A549 (cell line): ENCODE measurements at regions not wholly inside any gene's neighbourhood (a gene's known extent, or its start where the extent isn't known, plus 50 kb on each side); places are given as distances from the start of the nearest gene placed in this dataset.

ENCODE experiments used
- ATAC-seq, 2 experiments: fragments of 200-7000 bp in 1 of 2; fragments of >200 bp in 1 of 2; cut with Nextera tagmentation in 1 of 2; cut with Tn5 transposase in 1 of 2; 3 replicates each; pipeline versions ENCODE4 v1.8.0 to v1.9.1; 2018 to 2020; ENCODE audit warnings: mild to moderate bottlenecking in 1 of 2, moderate library complexity in 1 of 2
- CTCF ChIA-PET: fragments of 300-600 bp; sonication (Branson Sonifier 250); formaldehyde crosslinking; extraction: SDS; loops from one replicate; lab custom pipeline; 2021; ENCODE audit warnings: antibody characterized with exemption, inconsistent platforms; lab: Yijun Ruan, JAX
- POLR2A ChIA-PET: fragments of 350-600 bp; formaldehyde crosslinking; extraction: SDS; loops from one replicate; lab custom pipeline; 2021; ENCODE audit warnings: antibody characterized with exemption, inconsistent platforms; lab: Yijun Ruan, JAX
- DNase-seq, 2 experiments: peaks; one replicate each; pipeline versions ENCODE4 v3.0.0 to v3.0.0-alpha.2; 2011 to 2016; ENCODE audit warnings: low read depth in 1 of 2, low spot score in 1 of 2
- FAIRE-seq: peaks from 2 replicates; lab custom pipeline; 2011; peaks lifted over from hg19 to GRCh38; lab: Jason Lieb, UNC
- H3K27ac ChIP-seq, 2 experiments: fragments of >200 bp; sonication (Bioruptor Twin); formaldehyde crosslinking; 3 replicates each; pipeline ENCODE4 v1.5.1; 2016 to 2017
- H3K4me1 ChIP-seq: fragments of >200 bp; sonication (Bioruptor Twin); formaldehyde crosslinking; 3 replicates; pipeline ENCODE4 v1.6.1; 2016
- H3K4me2 ChIP-seq: fragments of >200 bp; sonication (Bioruptor Twin); formaldehyde crosslinking; 3 replicates; pipeline ENCODE4 v1.6.1; 2016
- H3K4me3 ChIP-seq: fragments of >200 bp; sonication (Bioruptor Twin); formaldehyde crosslinking; 3 replicates; pipeline ENCODE4 v1.5.1; 2016
- H3K9me3 ChIP-seq: fragments of >200 bp; sonication (Bioruptor Twin); formaldehyde crosslinking; 3 replicates; pipeline ENCODE4 v1.6.1; 2016
- BHLHE40 ChIP-seq: IDR thresholded peaks from 2 replicates; pipeline ENCODE4 v1.6.1; 2012; ENCODE audit warnings: low read depth, low read length, inconsistent platforms
- CEBPB ChIP-seq, 2 experiments: fragments of >200 bp in 1 of 2; sonication (Bioruptor Twin) in 1 of 2; formaldehyde crosslinking in 1 of 2; IDR thresholded peaks; 2 replicates each; pipeline ENCODE4 v1.6.1; 2012 to 2016
- FOXS1 ChIP-seq: fragments of 250-450 bp; sonication (Bioruptor Pico); IDR thresholded peaks from 2 replicates; pipeline ENCODE4 v1.5.0; 2020; ENCODE audit warnings: mild to moderate bottlenecking, moderate library complexity
- GATA3 ChIP-seq: IDR thresholded peaks from 2 replicates; pipeline ENCODE4 v1.6.1; 2012; ENCODE audit warnings: borderline replicate concordance
- HOXB5 ChIP-seq: fragments of 250-450 bp; sonication (Bioruptor Pico); IDR thresholded peaks from 2 replicates; pipeline ENCODE4 v1.5.0; 2020; ENCODE audit warnings: mild to moderate bottlenecking, moderate library complexity
- JUNB ChIP-seq: fragments of >200 bp; sonication (Bioruptor Twin); formaldehyde crosslinking; IDR thresholded peaks from 2 replicates; pipeline ENCODE4 v1.6.1; 2016
- KDM1A ChIP-seq: fragments of 200-600 bp; sonication (generic); IDR thresholded peaks from 2 replicates; pipeline ENCODE4 v1.6.1; 2016; ENCODE audit warnings: low read depth, mild to moderate bottlenecking
- MAFK ChIP-seq: fragments of 450-650 bp; IDR thresholded peaks from 2 replicates; pipeline ENCODE4 v1.6.1; 2014; ENCODE audit not compliant: partially characterized antibody
- MAX ChIP-seq: IDR thresholded peaks from 2 replicates; pipeline ENCODE4 v1.6.1; 2012
- NFE2L2 ChIP-seq: fragments of 150-350 bp; conservative IDR thresholded peaks from 2 replicates; pipeline ENCODE4 v1.6.1; 2014; ENCODE audit warnings: low read length
- NPAS2 ChIP-seq: fragments of 250-450 bp; sonication (Bioruptor Pico); IDR thresholded peaks from 2 replicates; pipeline ENCODE4 v1.8.0; 2022; ENCODE audit warnings: mild to moderate bottlenecking, moderate library complexity, borderline replicate concordance
- RAD21 ChIP-seq, 2 experiments: fragments of >200 bp in 1 of 2; sonication (Bioruptor Twin) in 1 of 2; formaldehyde crosslinking in 1 of 2; IDR thresholded peaks in 1 of 2; conservative IDR thresholded peaks in 1 of 2; 2 replicates in 1 of 2; 3 replicates in 1 of 2; pipeline ENCODE4 v1.6.1; 2012 to 2018; ENCODE audit warnings: inconsistent platforms in 1 of 2
- RARB ChIP-seq: fragments of 250-450 bp; sonication (Bioruptor Pico); IDR thresholded peaks from 2 replicates; pipeline ENCODE4 v1.8.0; 2021; ENCODE audit warnings: mild to moderate bottlenecking, moderate library complexity
- RFX5 ChIP-seq: fragments of 450-650 bp; IDR thresholded peaks from 2 replicates; pipeline ENCODE4 v1.7.1; 2014; ENCODE audit warnings: antibody characterized with exemption, mild to moderate bottlenecking, moderate library complexity
- ZC3H11A ChIP-seq: fragments of 450-650 bp; IDR thresholded peaks from 2 replicates; pipeline ENCODE4 v1.6.1; 2014; ENCODE audit warnings: antibody characterized with exemption, mild to moderate bottlenecking
- WGBS: methylation state at CpG from one replicate; pipeline ENCODE4 v1.1.6; 2017; ENCODE audit errors: missing lambda C conversion rate; 5-methylcytosine and 5-hydroxymethylcytosine counted together
- TF ChIP-seq, protein P1 (sequence below): IDR thresholded peaks from 2 replicates; pipeline ENCODE4 v1.6.1; 2012; ENCODE audit warnings: low read depth, borderline replicate concordance
- TF ChIP-seq, protein P2 (sequence below): IDR thresholded peaks from 2 replicates; pipeline ENCODE4 v1.6.1; 2012
- TF ChIP-seq, protein P3 (sequence below): fragments of >200 bp; sonication (Bioruptor Twin); formaldehyde crosslinking; IDR thresholded peaks from 2 replicates; pipeline ENCODE4 v1.6.1; 2016
- TF ChIP-seq, protein P4 (sequence below): fragments of >200 bp; sonication (Bioruptor Twin); formaldehyde crosslinking; IDR thresholded peaks from 3 replicates; pipeline ENCODE4 v1.5.1; 2016

DNA sequence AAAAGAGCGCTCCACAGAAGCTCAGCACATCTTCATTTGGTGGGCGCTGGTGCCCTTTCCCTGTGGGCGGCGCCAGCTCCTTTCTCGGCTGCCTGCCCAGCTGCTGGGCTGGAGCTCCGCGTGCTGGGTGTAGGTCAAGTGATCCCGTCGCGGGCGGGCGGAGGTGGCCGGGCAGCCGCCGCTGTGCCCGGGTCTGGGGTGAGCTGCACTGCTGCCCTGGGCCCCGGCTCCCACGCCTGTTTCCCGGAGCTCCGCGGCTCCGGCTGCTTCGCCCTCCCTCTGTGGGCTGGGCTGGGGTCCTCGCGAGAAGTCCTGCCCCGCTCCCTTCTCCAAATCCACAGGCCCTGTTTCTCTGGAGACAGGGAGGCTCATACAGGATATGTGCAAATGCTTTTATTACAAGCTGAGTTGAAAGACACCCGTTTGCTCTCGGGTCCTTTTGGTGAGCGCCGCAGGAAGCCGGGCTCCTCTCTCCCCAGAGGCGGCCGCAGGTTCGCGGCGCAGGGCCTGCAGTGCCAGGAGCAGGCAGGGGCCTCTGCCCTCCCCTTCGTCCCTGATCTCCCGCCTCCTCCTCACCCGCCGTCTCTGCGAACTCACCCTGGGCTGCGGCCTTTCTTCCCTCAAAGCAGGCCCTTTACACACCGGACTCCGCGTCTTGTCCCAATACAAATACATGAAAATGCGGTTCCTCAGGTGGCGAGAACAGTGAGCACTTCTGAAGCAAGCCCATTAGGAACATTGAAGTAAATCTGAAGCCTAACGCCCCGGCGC lies 67.8 kb upstream of the CAPRIN2 start (continued):
- TF ChIP-seq, protein P1, sequence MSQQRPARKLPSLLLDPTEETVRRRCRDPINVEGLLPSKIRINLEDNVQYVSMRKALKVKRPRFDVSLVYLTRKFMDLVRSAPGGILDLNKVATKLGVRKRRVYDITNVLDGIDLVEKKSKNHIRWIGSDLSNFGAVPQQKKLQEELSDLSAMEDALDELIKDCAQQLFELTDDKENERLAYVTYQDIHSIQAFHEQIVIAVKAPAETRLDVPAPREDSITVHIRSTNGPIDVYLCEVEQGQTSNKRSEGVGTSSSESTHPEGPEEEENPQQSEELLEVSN: peak; percentile 34; the same call in 1 of the 2 replicates
- TF ChIP-seq, all 56 proteins: peak for 5

DNA sequence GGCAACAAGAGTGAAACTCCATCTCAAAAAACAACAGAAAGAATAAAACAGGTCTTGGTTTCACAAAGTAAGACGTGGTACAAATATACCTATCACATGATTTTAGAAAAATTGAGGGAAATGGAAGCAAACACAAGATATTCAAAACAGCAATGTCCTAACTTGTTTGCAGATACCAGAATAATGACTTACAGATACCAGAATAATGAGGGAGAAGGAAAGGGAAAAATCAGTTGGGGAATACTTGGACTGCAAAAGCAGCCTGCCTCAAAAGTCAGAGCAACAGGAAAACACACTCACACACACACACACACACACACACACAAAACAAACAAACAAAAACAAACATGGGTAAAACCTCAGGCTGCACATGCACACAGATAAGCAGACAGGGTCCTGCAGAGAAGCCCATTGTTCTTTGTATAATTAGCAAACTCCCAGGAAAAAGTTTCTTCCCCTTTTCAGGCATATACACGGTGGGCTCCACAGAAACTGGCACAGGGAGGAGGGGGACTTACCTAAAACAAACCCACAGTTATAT lies 65.7 kb upstream of the CAPRIN2 start:
- no peaks in the 10 kb centered on the region for H3K9me3 ChIP-seq
- ChIA-PET CTCF (no interaction called here), POLR2A (no interaction called here)
- DNase-seq (no peak), FAIRE-seq (no peak)
- WGBS: 26% methylated on average over 2 of the region's 2 CpGs
- peaks cover 5% of the 10 kb centered on the region; the same call in 1 of the 3 replicates for H3K4me1 ChIP-seq
- TF ChIP-seq, protein P2, sequence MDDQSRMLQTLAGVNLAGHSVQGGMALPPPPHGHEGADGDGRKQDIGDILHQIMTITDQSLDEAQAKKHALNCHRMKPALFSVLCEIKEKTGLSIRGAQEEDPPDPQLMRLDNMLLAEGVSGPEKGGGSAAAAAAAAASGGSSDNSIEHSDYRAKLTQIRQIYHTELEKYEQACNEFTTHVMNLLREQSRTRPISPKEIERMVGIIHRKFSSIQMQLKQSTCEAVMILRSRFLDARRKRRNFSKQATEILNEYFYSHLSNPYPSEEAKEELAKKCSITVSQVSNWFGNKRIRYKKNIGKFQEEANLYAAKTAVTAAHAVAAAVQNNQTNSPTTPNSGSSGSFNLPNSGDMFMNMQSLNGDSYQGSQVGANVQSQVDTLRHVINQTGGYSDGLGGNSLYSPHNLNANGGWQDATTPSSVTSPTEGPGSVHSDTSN: no peak
- TF ChIP-seq GATA3: no peak
- TF ChIP-seq, all 56 proteins: peak for 0
- no peak overlapping the region for H3K4me3 ChIP-seq
- H3K27ac ChIP-seq: no peak overlapping the region
- H3K4me2 ChIP-seq: no peak overlapping the region
- ATAC-seq: no peak

GRCh38 chr12:30818562-30818961 lies 63.8 kb upstream of the CAPRIN2 start:
- ChIA-PET POLR2A (no interaction called here), CTCF (interaction anchor here (0.9 kb wide), 1 partner anchor 8 kb away, joined by 3 read pairs; no protein-coding TSS in a partner anchor)
- Histone ChIP-seq H3K4me1 (peaks cover 5% of the 10 kb centered on the region; the same call in 1 of the 3 replicates), H3K9me3 (no peaks in the 10 kb centered on the region), H3K4me3 (no peak overlapping the region), H3K27ac (no peak overlapping the region), H3K4me2 (no peak overlapping the region)
- DNase-seq: no peak
- TF ChIP-seq KDM1A (no peak), MAFK (no peak), NPAS2 (CRISPR knock-in tag) (no peak), ZC3H11A (no peak), NFE2L2 (no peak), MAX (no peak)
- 19% methylated on average over 1 of the region's 1 CpG for WGBS
- FAIRE-seq: no peak
- ATAC-seq: no peak

GRCh38 chr12:30816742-30817465 lies 62.2 kb upstream of the CAPRIN2 start:
- 69% methylated on average over 6 of the region's 6 CpGs for WGBS
- ChIA-PET POLR2A (no interaction called here), CTCF (interaction anchor here (0.6 to 1.3 kb wide), 2 partner anchors 10 to 279 kb away, joined by 3 to 5 read pairs; no protein-coding TSS in a partner anchor)
- DNase-seq (no peak), ATAC-seq (no peak), FAIRE-seq (no peak)
- no peak overlapping the region for H3K4me3 ChIP-seq
- H3K4me2 ChIP-seq: no peak overlapping the region
- H3K27ac ChIP-seq: no peak overlapping the region
- TF ChIP-seq HOXB5 (CRISPR knock-in tag) (no peak), JUNB (no peak), BHLHE40 (no peak), RAD21 (conservative IDR thresholded peaks at IDR 0.05 in 1 of 2, IDR thresholded peaks at IDR 0.05 in 1 of 2) (no peak), FOXS1 (CRISPR knock-in tag) (no peak), RARB (CRISPR knock-in tag) (no peak), KDM1A (no peak), CEBPB (IDR thresholded peaks at IDR 0.05) (no peak), RFX5 (no peak), GATA3 (no peak)
- TF ChIP-seq, protein P3, sequence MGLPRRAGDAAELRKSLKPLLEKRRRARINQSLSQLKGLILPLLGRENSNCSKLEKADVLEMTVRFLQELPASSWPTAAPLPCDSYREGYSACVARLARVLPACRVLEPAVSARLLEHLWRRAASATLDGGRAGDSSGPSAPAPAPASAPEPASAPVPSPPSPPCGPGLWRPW: no peak
- TF ChIP-seq, protein P4, sequence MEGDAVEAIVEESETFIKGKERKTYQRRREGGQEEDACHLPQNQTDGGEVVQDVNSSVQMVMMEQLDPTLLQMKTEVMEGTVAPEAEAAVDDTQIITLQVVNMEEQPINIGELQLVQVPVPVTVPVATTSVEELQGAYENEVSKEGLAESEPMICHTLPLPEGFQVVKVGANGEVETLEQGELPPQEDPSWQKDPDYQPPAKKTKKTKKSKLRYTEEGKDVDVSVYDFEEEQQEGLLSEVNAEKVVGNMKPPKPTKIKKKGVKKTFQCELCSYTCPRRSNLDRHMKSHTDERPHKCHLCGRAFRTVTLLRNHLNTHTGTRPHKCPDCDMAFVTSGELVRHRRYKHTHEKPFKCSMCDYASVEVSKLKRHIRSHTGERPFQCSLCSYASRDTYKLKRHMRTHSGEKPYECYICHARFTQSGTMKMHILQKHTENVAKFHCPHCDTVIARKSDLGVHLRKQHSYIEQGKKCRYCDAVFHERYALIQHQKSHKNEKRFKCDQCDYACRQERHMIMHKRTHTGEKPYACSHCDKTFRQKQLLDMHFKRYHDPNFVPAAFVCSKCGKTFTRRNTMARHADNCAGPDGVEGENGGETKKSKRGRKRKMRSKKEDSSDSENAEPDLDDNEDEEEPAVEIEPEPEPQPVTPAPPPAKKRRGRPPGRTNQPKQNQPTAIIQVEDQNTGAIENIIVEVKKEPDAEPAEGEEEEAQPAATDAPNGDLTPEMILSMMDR: no peak
- H3K9me3 ChIP-seq: no peaks in the 10 kb centered on the region
- peaks cover 4% of the 10 kb centered on the region; the same call in 1 of the 3 replicates for H3K4me1 ChIP-seq
